ENCODE measurements at regions not wholly inside any gene's neighbourhood (a gene's known extent, or its start where the extent isn't known, plus 50 kb on each side); places are given as distances from the start of the nearest gene placed in this dataset.

- CTCF ChIA-PET = no interaction called here
- TF ChIP-seq LEF1 (IDR thresholded peaks at IDR 0.05; ENCODE audit: borderline replicate concordance) = no peak
- no peak for TF ChIP-seq SP1 (IDR thresholded peaks at IDR 0.05)
- no peak for TF ChIP-seq FOXA1 (IDR thresholded peaks at IDR 0.05)
- TF ChIP-seq BHLHE40 (IDR thresholded peaks at IDR 0.05; ENCODE audit: borderline replicate concordance) = no peak
- TF ChIP-seq HDGF (IDR thresholded peaks at IDR 0.05; ENCODE audit: borderline replicate concordance) = no peak
- TF ChIP-seq TARDBP (IDR thresholded peaks at IDR 0.05) = no peak
- TF ChIP-seq SUZ12 (IDR thresholded peaks at IDR 0.05) = no peak
- TF ChIP-seq NFRKB (IDR thresholded peaks at IDR 0.05) = no peak
- POLR2A ChIA-PET = no interaction called here
- DNase-seq (ENCODE audit: extremely low spot score) = no peak
These were observed 56.3 kb upstream of the PRDM9 start for GRCh38 chr5:23451156-23451555.

- POLR2A ChIA-PET = no interaction called here
- TF ChIP-seq TARDBP (IDR thresholded peaks at IDR 0.05) (no peak), FOXM1 (IDR thresholded peaks at IDR 0.05; ENCODE audit: borderline replicate concordance) (no peak), L3MBTL2 (conservative IDR thresholded peaks at IDR 0.05) (no peak), ELF4 (IDR thresholded peaks at IDR 0.05) (no peak), SP1 (IDR thresholded peaks at IDR 0.05) (no peak), LEF1 (IDR thresholded peaks at IDR 0.05; ENCODE audit: borderline replicate concordance) (no peak), ZNF384 (IDR thresholded peaks at IDR 0.05) (no peak), FOXA1 (IDR thresholded peaks at IDR 0.05) (no peak), SUZ12 (IDR thresholded peaks at IDR 0.05) (no peak), CTBP1 (IDR thresholded peaks at IDR 0.05; ENCODE audit: borderline replicate concordance) (no peak), FOXK2 (IDR thresholded peaks at IDR 0.05) (no peak), NFRKB (IDR thresholded peaks at IDR 0.05) (no peak), PKNOX1 (IDR thresholded peaks at IDR 0.05) (no peak; the same call in 1 of the 2 replicates), BHLHE40 (IDR thresholded peaks at IDR 0.05; ENCODE audit: borderline replicate concordance) (no peak), HDGF (IDR thresholded peaks at IDR 0.05; ENCODE audit: borderline replicate concordance) (no peak), ARNT (IDR thresholded peaks at IDR 0.05) (no peak)
- CTCF ChIA-PET = no interaction called here
- DNase-seq (ENCODE audit: extremely low spot score) = no peak
These were observed 57.2 kb upstream of the PRDM9 start for GRCh38 chr5:23450187-23450586.

GRCh38 chr5:23448627-23449026 is 58.8 kb upstream of the PRDM9 start:
- ChIA-PET POLR2A (no interaction called here), CTCF (no interaction called here)

GRCh38 chr5:23446424-23446823 is 61.0 kb upstream of the PRDM9 start:
- DNase-seq (ENCODE audit: extremely low spot score) = no peak
- ChIA-PET CTCF (no interaction called here), POLR2A (no interaction called here)
- TF ChIP-seq BHLHE40 (IDR thresholded peaks at IDR 0.05; ENCODE audit: borderline replicate concordance) = no peak
- no peak for TF ChIP-seq L3MBTL2 (conservative IDR thresholded peaks at IDR 0.05)
- no peak for TF ChIP-seq ZNF384 (IDR thresholded peaks at IDR 0.05)
- no peak for TF ChIP-seq HDGF (IDR thresholded peaks at IDR 0.05; ENCODE audit: borderline replicate concordance)
- TF ChIP-seq ELF4 (IDR thresholded peaks at IDR 0.05) = no peak
- no peak for TF ChIP-seq LEF1 (IDR thresholded peaks at IDR 0.05; ENCODE audit: borderline replicate concordance)
- no peak for TF ChIP-seq FOXM1 (IDR thresholded peaks at IDR 0.05; ENCODE audit: borderline replicate concordance)
- TF ChIP-seq NFRKB (IDR thresholded peaks at IDR 0.05) = no peak
- no peak for TF ChIP-seq FOXA1 (IDR thresholded peaks at IDR 0.05)
- TF ChIP-seq SUZ12 (IDR thresholded peaks at IDR 0.05) = no peak
- TF ChIP-seq TARDBP (IDR thresholded peaks at IDR 0.05) = no peak
- TF ChIP-seq PKNOX1 (IDR thresholded peaks at IDR 0.05) = no peak
- TF ChIP-seq ARNT (IDR thresholded peaks at IDR 0.05) = no peak
- TF ChIP-seq CTBP1 (IDR thresholded peaks at IDR 0.05; ENCODE audit: borderline replicate concordance) = no peak
- no peak for TF ChIP-seq SP1 (IDR thresholded peaks at IDR 0.05)
- TF ChIP-seq FOXK2 (IDR thresholded peaks at IDR 0.05) = no peak

More at GRCh38 chr5:23448627-23449026, 58.8 kb upstream of the PRDM9 start:
- no peak for TF ChIP-seq FOXM1 (IDR thresholded peaks at IDR 0.05; ENCODE audit: borderline replicate concordance)
- no peak for DNase-seq (ENCODE audit: extremely low spot score)

- TF ChIP-seq ARNT (IDR thresholded peaks at IDR 0.05) (no peak), SUZ12 (IDR thresholded peaks at IDR 0.05) (no peak), HDGF (IDR thresholded peaks at IDR 0.05; ENCODE audit: borderline replicate concordance) (no peak), PKNOX1 (IDR thresholded peaks at IDR 0.05) (no peak), SP1 (IDR thresholded peaks at IDR 0.05) (no peak), L3MBTL2 (conservative IDR thresholded peaks at IDR 0.05) (no peak), TARDBP (IDR thresholded peaks at IDR 0.05) (no peak), ZNF384 (IDR thresholded peaks at IDR 0.05) (no peak), FOXA1 (IDR thresholded peaks at IDR 0.05) (no peak), LEF1 (IDR thresholded peaks at IDR 0.05; ENCODE audit: borderline replicate concordance) (no peak), NFRKB (IDR thresholded peaks at IDR 0.05) (no peak), BHLHE40 (IDR thresholded peaks at IDR 0.05; ENCODE audit: borderline replicate concordance) (no peak), ELF4 (IDR thresholded peaks at IDR 0.05) (no peak), FOXK2 (IDR thresholded peaks at IDR 0.05) (no peak), CTBP1 (IDR thresholded peaks at IDR 0.05; ENCODE audit: borderline replicate concordance) (no peak), FOXM1 (IDR thresholded peaks at IDR 0.05; ENCODE audit: borderline replicate concordance) (no peak)
- DNase-seq (ENCODE audit: extremely low spot score) = no peak
- POLR2A ChIA-PET = no interaction called here
- CTCF ChIA-PET = interaction anchor here (0.7 kb wide), 1 partner anchor 138 kb away, joined by 3 read pairs; no protein-coding TSS in a partner anchor
These were observed 61.8 kb upstream of the PRDM9 start for GRCh38 chr5:23445573-23445972.

- ChIA-PET POLR2A (no interaction called here), CTCF (no interaction called here)
- TF ChIP-seq BHLHE40 (IDR thresholded peaks at IDR 0.05; ENCODE audit: borderline replicate concordance) (no peak), SP1 (IDR thresholded peaks at IDR 0.05) (no peak), HDGF (IDR thresholded peaks at IDR 0.05; ENCODE audit: borderline replicate concordance) (no peak), ARNT (IDR thresholded peaks at IDR 0.05) (no peak), FOXA1 (IDR thresholded peaks at IDR 0.05) (no peak)
- no peak for DNase-seq (ENCODE audit: extremely low spot score)
These were observed 66.7 kb upstream of the PRDM9 start for GRCh38 chr5:23440703-23441102.

Measured in HEK293T (cell line).